ENCODE measurements at regions not wholly inside any gene's neighbourhood (a gene's known extent, or its start where the extent isn't known, plus 50 kb on each side); places are given as distances from the start of the nearest gene placed in this dataset.

- no peak for TF ChIP-seq EZH2 (IDR thresholded peaks at IDR 0.05; ENCODE audit: borderline replicate concordance, insufficient read depth, low read length, poor library complexity, severe bottlenecking)
- TF ChIP-seq, protein P1, sequence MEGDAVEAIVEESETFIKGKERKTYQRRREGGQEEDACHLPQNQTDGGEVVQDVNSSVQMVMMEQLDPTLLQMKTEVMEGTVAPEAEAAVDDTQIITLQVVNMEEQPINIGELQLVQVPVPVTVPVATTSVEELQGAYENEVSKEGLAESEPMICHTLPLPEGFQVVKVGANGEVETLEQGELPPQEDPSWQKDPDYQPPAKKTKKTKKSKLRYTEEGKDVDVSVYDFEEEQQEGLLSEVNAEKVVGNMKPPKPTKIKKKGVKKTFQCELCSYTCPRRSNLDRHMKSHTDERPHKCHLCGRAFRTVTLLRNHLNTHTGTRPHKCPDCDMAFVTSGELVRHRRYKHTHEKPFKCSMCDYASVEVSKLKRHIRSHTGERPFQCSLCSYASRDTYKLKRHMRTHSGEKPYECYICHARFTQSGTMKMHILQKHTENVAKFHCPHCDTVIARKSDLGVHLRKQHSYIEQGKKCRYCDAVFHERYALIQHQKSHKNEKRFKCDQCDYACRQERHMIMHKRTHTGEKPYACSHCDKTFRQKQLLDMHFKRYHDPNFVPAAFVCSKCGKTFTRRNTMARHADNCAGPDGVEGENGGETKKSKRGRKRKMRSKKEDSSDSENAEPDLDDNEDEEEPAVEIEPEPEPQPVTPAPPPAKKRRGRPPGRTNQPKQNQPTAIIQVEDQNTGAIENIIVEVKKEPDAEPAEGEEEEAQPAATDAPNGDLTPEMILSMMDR (IDR thresholded peaks at IDR 0.05; ENCODE audit: poor library complexity, severe bottlenecking): no peak
Measured at GRCh38 chr11:115715251-115715770, 211.1 kb upstream of the CADM1 start.

All from neural cell (in vitro differentiated cells).